Transverse colon (tissue), 4 donors: ENCODE measurements at regions not wholly inside any gene's neighbourhood (a gene's known extent, or its start where the extent isn't known, plus 50 kb on each side); places are given as distances from the start of the nearest gene placed in this dataset.

Source experiments
- DNase-seq: peaks from one replicate; pipeline ENCODE4 v3.0.0-alpha.2; 2019
- H3K27ac ChIP-seq, 4 donors: fragments of 200-600 bp; sonication (generic); 2 replicates each; pipeline ENCODE4 v1.5.1; 2016 to 2018; ENCODE audit warnings: inconsistent platforms in 4 of 4
- H3K27me3 ChIP-seq: fragments of 200-600 bp; sonication (generic); 2 replicates; pipeline ENCODE4 v1.5.1; 2017; ENCODE audit warnings: inconsistent platforms
- H3K36me3 ChIP-seq, 4 donors: fragments of 200-600 bp; sonication (generic); 2 replicates each; pipeline ENCODE4 v1.5.1; 2017 to 2019; ENCODE audit warnings: inconsistent platforms in 4 of 4
- H3K4me1 ChIP-seq, 4 donors: fragments of 200-600 bp; sonication (generic); 2 replicates each; pipeline ENCODE4 v1.5.1; 2017 to 2020; ENCODE audit warnings: inconsistent platforms in 4 of 4
- H3K4me3 ChIP-seq, 4 donors: fragments of 200-600 bp; sonication (generic); 1 replicate in 1 of 4; 2 replicates in 3 of 4; pipeline versions ENCODE4 v1.5.1 to v1.6.1; 2017 to 2019; ENCODE audit warnings: inconsistent platforms in 4 of 4
- H3K9me3 ChIP-seq, 2 donors: fragments of 200-600 bp; sonication (generic); 2 replicates each; pipeline ENCODE4 v1.5.1; 2017 to 2019; ENCODE audit warnings: inconsistent platforms in 2 of 2
- CTCF ChIP-seq, 5 experiments: fragments of 200-600 bp in 3 of 5; fragments of 450-650 bp in 2 of 5; sonication (generic) in 3 of 5; IDR thresholded peaks; 1 replicate in 2 of 5; 2 replicates in 3 of 5; pipeline ENCODE4 v1.5.1; 2016 to 2017; ENCODE audit warnings: antibody characterized with exemption in 5 of 5, inconsistent platforms in 3 of 5, mild to moderate bottlenecking in 2 of 5, moderate library complexity in 1 of 5
- EP300 ChIP-seq: sonication (generic); formaldehyde crosslinking; IDR thresholded peaks from one replicate; pipeline ENCODE4 v1.6.1; 2017; ENCODE audit warnings: antibody characterized with exemption, low read depth
- POLR2A ChIP-seq: fragments of 450-650 bp; IDR thresholded peaks from one replicate; pipeline ENCODE4 v1.6.1; 2016; ENCODE audit warnings: antibody characterized with exemption, mild to moderate bottlenecking, moderate library complexity
- POLR2AphosphoS5 ChIP-seq, 3 donors: sonication (generic); formaldehyde crosslinking; IDR thresholded peaks; one replicate each; pipeline ENCODE4 v1.6.1; 2016; ENCODE audit warnings: antibody characterized with exemption in 3 of 3
- WGBS, 2 donors: methylation state at CpG; one replicate each; pipeline ENCODE4 v1.1.5; 2018; ENCODE audit warnings: low coverage in 1 of 2; 5-methylcytosine and 5-hydroxymethylcytosine counted together
- in situ Hi-C, 4 donors: fragments of 200-750 bp; cut with MboI; loops; one replicate each; pipeline versions ENCODE4 v1.15.0 to v1.15.1; 2017; ENCODE audit warnings: low sequenced_read_pairs in 3 of 4, low pct_ligation_motif_present in 1 of 4, low pct_unique_long_range_greater_than_20kb in 1 of 4
- intact Hi-C: fragments of 100-400 bp; cut with DNase I; formaldehyde crosslinking; loops from one replicate; pipeline ENCODE4 v1.15.1; 2023; ENCODE audit warnings: low total_unique reads

- H3K27ac ChIP-seq: no peak overlapping the region
- H3K27me3 ChIP-seq: no peaks in the 10 kb centered on the region
- no peak overlapping the region for H3K4me3 ChIP-seq
- no peak for TF ChIP-seq CTCF (IDR thresholded peaks at IDR 0.05)
- no peak for TF ChIP-seq POLR2A
- TF ChIP-seq POLR2AphosphoS5 (IDR thresholded peaks at IDR 0.05): no peak
- no peak for TF ChIP-seq EP300
- no peak for DNase-seq
- in situ Hi-C loops: no loop called here
- H3K9me3 ChIP-seq: no peaks in the 10 kb centered on the region
- intact Hi-C loops: no loop called here
- H3K36me3 ChIP-seq: no peaks in the 10 kb centered on the region
- WGBS, 2 donors: 61 to 71% methylated on average over 1 of the region's 1 CpG
- H3K4me1 ChIP-seq: peaks cover 0 to 4% (median 2%) of the 10 kb centered on the region in 4 donors
These were observed 51.4 kb upstream of the SEC61G start for GRCh38 chr7:54810401-54810800.

- no peak for DNase-seq
- peak overlapping the region in 1 of 4 donors; percentile 23 for H3K27ac ChIP-seq
- H3K36me3 ChIP-seq: no peaks in the 10 kb centered on the region
- no peaks in the 10 kb centered on the region for H3K27me3 ChIP-seq
- no peaks in the 10 kb centered on the region for H3K9me3 ChIP-seq
- peaks cover 0 to 4% (median 2%) of the 10 kb centered on the region in 4 donors for H3K4me1 ChIP-seq
- no peak for TF ChIP-seq POLR2A
- no peak for TF ChIP-seq POLR2AphosphoS5 (IDR thresholded peaks at IDR 0.05)
- no peak for TF ChIP-seq EP300
- TF ChIP-seq CTCF (IDR thresholded peaks at IDR 0.05): no peak
- in situ Hi-C loops: no loop called here
- WGBS, 2 donors: 61 to 70% methylated on average over 3 to 5 of the region's 5 CpGs
- no peak overlapping the region for H3K4me3 ChIP-seq
- intact Hi-C loops: no loop called here
These were observed 52.2 kb upstream of the SEC61G start for GRCh38 chr7:54811041-54811845.

GRCh38 chr7:54811846-54812254 is 52.8 kb upstream of the SEC61G start:
- H3K9me3 ChIP-seq: no peaks in the 10 kb centered on the region
- no peak for DNase-seq
- intact Hi-C loops (no loop called here), in situ Hi-C loops (no loop called here)
- WGBS, 2 donors: 50 to 66% methylated on average over 1 to 8 of the region's 8 CpGs
- TF ChIP-seq POLR2AphosphoS5 (IDR thresholded peaks at IDR 0.05) (no peak), CTCF (IDR thresholded peaks at IDR 0.05) (no peak), EP300 (no peak), POLR2A (no peak)
- peaks cover 0 to 4% (median 2%) of the 10 kb centered on the region in 4 donors for H3K4me1 ChIP-seq
- H3K27me3 ChIP-seq: no peaks in the 10 kb centered on the region
- peak overlapping the region in 1 of 4 donors; percentile 23 for H3K27ac ChIP-seq
- H3K36me3 ChIP-seq: no peaks in the 10 kb centered on the region
- no peak overlapping the region for H3K4me3 ChIP-seq

GRCh38 chr7:54812756-54813322 is 53.8 kb upstream of the SEC61G start:
- no peak overlapping the region for H3K4me3 ChIP-seq
- peaks cover 0 to 4% (median 2%) of the 10 kb centered on the region in 4 donors for H3K4me1 ChIP-seq
- H3K36me3 ChIP-seq: no peaks in the 10 kb centered on the region
- no peaks in the 10 kb centered on the region for H3K27me3 ChIP-seq
- no peak for DNase-seq
- intact Hi-C loops (no loop called here), in situ Hi-C loops (no loop called here)
- 79 to 86% methylated on average over 1 to 4 of the region's 4 CpGs for WGBS, 2 donors
- no peak overlapping the region for H3K27ac ChIP-seq
- TF ChIP-seq CTCF (IDR thresholded peaks at IDR 0.05) (no peak), POLR2A (no peak), POLR2AphosphoS5 (IDR thresholded peaks at IDR 0.05) (no peak), EP300 (no peak)
- H3K9me3 ChIP-seq: no peaks in the 10 kb centered on the region
